WTC11 (cell line): ENCODE measurements at regions not wholly inside any gene's neighbourhood (a gene's known extent, or its start where the extent isn't known, plus 50 kb on each side); places are given as distances from the start of the nearest gene placed in this dataset.

ENCODE experiments used
- ATAC-seq: fragments of 200-7000 bp; cut with Tn5 transposase; 2 replicates; pipeline ENCODE4 v1.10.0; 2021; ENCODE audit warnings: mild to moderate bottlenecking, moderate library complexity
- CTCF ChIA-PET: fragments of 300-600 bp; sonication (Branson Sonifier 250); formaldehyde crosslinking; loops from one replicate; lab custom pipeline; 2021; ENCODE audit warnings: antibody characterized with exemption; lab: Charles Lee
- POLR2A ChIA-PET: fragments of 350-600 bp; sonication (Branson Sonifier 250); formaldehyde crosslinking; loops from one replicate; lab custom pipeline; 2021; ENCODE audit warnings: antibody characterized with exemption; lab: Charles Lee
- DNase-seq: peaks from one replicate; pipeline ENCODE4 v3.0.0; 2021; ENCODE audit warnings: low spot score
- H3K27ac Mint-ChIP-seq: 2 replicates; pipeline ENCODE4 v1.8.0; 2021; ENCODE audit warnings: mixed read lengths
- H3K27me3 Mint-ChIP-seq: 2 replicates; pipeline ENCODE4 v1.8.0; 2021; ENCODE audit warnings: low read depth, mild to moderate bottlenecking, moderate library complexity, mixed read lengths
- H3K36me3 Mint-ChIP-seq: 2 replicates; pipeline ENCODE4 v1.8.0; 2021; ENCODE audit warnings: mixed read lengths
- H3K4me1 Mint-ChIP-seq: 2 replicates; pipeline ENCODE4 v1.8.0; 2022; ENCODE audit warnings: mixed read lengths
- H3K4me3 Mint-ChIP-seq: 2 replicates; pipeline ENCODE4 v1.8.0; 2021; ENCODE audit warnings: mild to moderate bottlenecking, moderate library complexity, mixed read lengths
- H3K9me3 Mint-ChIP-seq: 2 replicates; pipeline ENCODE4 v1.8.0; 2021; ENCODE audit warnings: mixed read lengths
- HMGA2 ChIP-seq: fragments of 250-450 bp; sonication (Bioruptor Pico); IDR thresholded peaks from 2 replicates; pipeline ENCODE4 v1.4.0; 2021; ENCODE audit warnings: mild to moderate bottlenecking, moderate library complexity
- NFE2L1 ChIP-seq: sonication (generic); formaldehyde crosslinking; IDR thresholded peaks from 2 replicates; pipeline ENCODE4 v1.8.1; 2023; ENCODE audit warnings: missing genetic modification reagents
- NR2C2 ChIP-seq: sonication (generic); formaldehyde crosslinking; IDR thresholded peaks from 2 replicates; pipeline ENCODE4 v1.8.0; 2022; ENCODE audit warnings: mild to moderate bottlenecking, missing genetic modification reagents
- RELA ChIP-seq: sonication (generic); formaldehyde crosslinking; IDR thresholded peaks from 2 replicates; pipeline ENCODE4 v1.8.1; 2022; ENCODE audit warnings: missing genetic modification reagents, mild to moderate bottlenecking, borderline replicate concordance
- TEAD1 ChIP-seq: sonication (generic); formaldehyde crosslinking; IDR thresholded peaks from 2 replicates; pipeline ENCODE4 v1.8.0; 2022; ENCODE audit warnings: mild to moderate bottlenecking, missing genetic modification reagents
- TP53 ChIP-seq: sonication (generic); formaldehyde crosslinking; IDR thresholded peaks from 2 replicates; pipeline ENCODE4 v1.8.1; 2023; ENCODE audit warnings: mild to moderate bottlenecking, missing genetic modification reagents
- ZNF138 ChIP-seq: sonication (generic); formaldehyde crosslinking; conservative IDR thresholded peaks from 2 replicates; pipeline ENCODE4 v1.8.1; 2022; ENCODE audit warnings: mild to moderate bottlenecking, moderate library complexity, missing genetic modification reagents
- TF ChIP-seq, protein P1 (sequence below): fragments of 250-450 bp; sonication (Bioruptor Pico); IDR thresholded peaks from 2 replicates; pipeline ENCODE4 v1.8.0; 2021; ENCODE audit warnings: mild to moderate bottlenecking
- TF ChIP-seq, protein P2 (sequence below): fragments of 250-450 bp; sonication (Bioruptor Pico); IDR thresholded peaks from 2 replicates; pipeline ENCODE4 v2.1.2; 2022; ENCODE audit warnings: mild to moderate bottlenecking, moderate library complexity
- TF ChIP-seq, protein P3 (sequence below): fragments of 250-450 bp; sonication (Bioruptor Pico); IDR thresholded peaks from 2 replicates; pipeline ENCODE4 v1.9.0; 2021; ENCODE audit warnings: mild to moderate bottlenecking, borderline replicate concordance
- TF ChIP-seq, protein P4 (sequence below): fragments of 250-450 bp; sonication (Bioruptor Pico); IDR thresholded peaks from 2 replicates; pipeline ENCODE4 v1.9.0; 2021; ENCODE audit warnings: mild to moderate bottlenecking
- TF ChIP-seq, protein P5 (sequence below): sonication (generic); formaldehyde crosslinking; IDR thresholded peaks from 2 replicates; pipeline ENCODE4 v1.8.0; 2023; ENCODE audit warnings: missing genetic modification reagents, mild to moderate bottlenecking, borderline replicate concordance
- TF ChIP-seq, protein P6 (sequence below): sonication (generic); formaldehyde crosslinking; IDR thresholded peaks from 2 replicates; pipeline ENCODE4 v1.8.1; 2023; ENCODE audit warnings: mild to moderate bottlenecking, missing genetic modification reagents, moderate library complexity
- TF ChIP-seq, protein P7 (sequence below): sonication (generic); formaldehyde crosslinking; IDR thresholded peaks from 2 replicates; pipeline ENCODE4 v1.8.0; 2022; ENCODE audit warnings: mild to moderate bottlenecking, missing genetic modification reagents

DNA sequence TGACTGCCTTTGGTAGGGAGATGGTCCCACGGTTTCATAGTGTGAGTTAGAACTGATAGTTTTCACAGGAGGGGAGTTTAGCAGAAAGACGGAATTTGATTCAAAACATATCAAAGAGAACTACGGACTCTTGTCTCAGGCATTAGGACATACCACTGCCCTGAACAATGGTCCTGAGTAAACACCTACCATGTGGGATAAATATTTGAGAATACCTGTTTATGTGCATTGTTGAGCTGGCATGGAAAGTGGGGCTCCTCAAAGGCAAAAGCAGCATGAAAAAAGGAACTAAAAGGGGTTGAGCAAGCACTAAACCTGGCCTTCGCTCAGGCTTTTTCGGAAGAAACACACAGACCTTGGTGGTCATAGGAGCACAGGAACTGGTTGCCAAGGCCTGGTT lies 144.4 kb downstream of the ZNF621 start:
- 0 out of 2 replicates have a peak, but pooled peaks cover 2% of the 10 kb centered on the region for H3K4me1 Mint-ChIP-seq
- no peak overlapping the region for H3K4me3 Mint-ChIP-seq
- POLR2A ChIA-PET, result no interaction called here
- no peak for DNase-seq
- CTCF ChIA-PET, result no interaction called here
- H3K9me3 Mint-ChIP-seq, result peaks cover 12% of the 10 kb centered on the region
- no peak overlapping the region for H3K27ac Mint-ChIP-seq
- no peaks in the 10 kb centered on the region; the same call in 1 of the 2 replicates for H3K27me3 Mint-ChIP-seq
- no peak for TF ChIP-seq HMGA2 (CRISPR knock-in tag)
- TF ChIP-seq, protein P1, sequence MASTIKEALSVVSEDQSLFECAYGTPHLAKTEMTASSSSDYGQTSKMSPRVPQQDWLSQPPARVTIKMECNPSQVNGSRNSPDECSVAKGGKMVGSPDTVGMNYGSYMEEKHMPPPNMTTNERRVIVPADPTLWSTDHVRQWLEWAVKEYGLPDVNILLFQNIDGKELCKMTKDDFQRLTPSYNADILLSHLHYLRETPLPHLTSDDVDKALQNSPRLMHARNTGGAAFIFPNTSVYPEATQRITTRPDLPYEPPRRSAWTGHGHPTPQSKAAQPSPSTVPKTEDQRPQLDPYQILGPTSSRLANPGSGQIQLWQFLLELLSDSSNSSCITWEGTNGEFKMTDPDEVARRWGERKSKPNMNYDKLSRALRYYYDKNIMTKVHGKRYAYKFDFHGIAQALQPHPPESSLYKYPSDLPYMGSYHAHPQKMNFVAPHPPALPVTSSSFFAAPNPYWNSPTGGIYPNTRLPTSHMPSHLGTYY (CRISPR knock-in tag), result no peak
- no peak for TF ChIP-seq TP53 (CRISPR knock-in tag)
- TF ChIP-seq NFE2L1, result no peak
- TF ChIP-seq, all 79 proteins: peak for 0
- no peak for ATAC-seq
- no peaks in the 10 kb centered on the region for H3K36me3 Mint-ChIP-seq

DNA sequence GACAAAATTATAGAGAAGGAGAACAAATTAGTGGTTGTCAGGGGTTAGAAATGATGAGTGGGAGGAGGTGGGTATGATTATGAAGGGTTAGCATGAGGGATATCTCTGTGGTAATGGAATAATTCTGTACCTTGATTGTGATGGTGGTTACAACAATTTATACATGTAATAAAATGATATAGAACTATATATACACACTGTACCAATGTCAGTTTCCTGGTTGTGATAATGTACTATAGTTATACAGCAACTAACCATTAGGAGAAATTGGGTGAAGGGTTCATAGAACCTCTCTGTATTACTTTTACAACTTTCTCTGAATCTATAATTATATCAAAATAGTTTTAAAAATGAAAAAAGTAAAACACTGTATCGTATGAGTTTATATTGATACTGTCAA lies 148.1 kb downstream of the ZNF621 start:
- no peak overlapping the region for H3K27ac Mint-ChIP-seq
- H3K4me3 Mint-ChIP-seq, result no peak overlapping the region
- ATAC-seq, result no peak
- peaks cover 9% of the 10 kb centered on the region for H3K4me1 Mint-ChIP-seq
- no peaks in the 10 kb centered on the region for H3K36me3 Mint-ChIP-seq
- POLR2A ChIA-PET, result no interaction called here
- CTCF ChIA-PET, result no interaction called here
- peaks cover 20% of the 10 kb centered on the region for H3K9me3 Mint-ChIP-seq
- no peaks in the 10 kb centered on the region for H3K27me3 Mint-ChIP-seq
- TF ChIP-seq NR2C2 (no peak), ZNF138 (CRISPR knock-in tag) (no peak), TEAD1 (CRISPR knock-in tag) (no peak), RELA (no peak)
- TF ChIP-seq, protein P1 (CRISPR knock-in tag), result no peak
- TF ChIP-seq, protein P2, sequence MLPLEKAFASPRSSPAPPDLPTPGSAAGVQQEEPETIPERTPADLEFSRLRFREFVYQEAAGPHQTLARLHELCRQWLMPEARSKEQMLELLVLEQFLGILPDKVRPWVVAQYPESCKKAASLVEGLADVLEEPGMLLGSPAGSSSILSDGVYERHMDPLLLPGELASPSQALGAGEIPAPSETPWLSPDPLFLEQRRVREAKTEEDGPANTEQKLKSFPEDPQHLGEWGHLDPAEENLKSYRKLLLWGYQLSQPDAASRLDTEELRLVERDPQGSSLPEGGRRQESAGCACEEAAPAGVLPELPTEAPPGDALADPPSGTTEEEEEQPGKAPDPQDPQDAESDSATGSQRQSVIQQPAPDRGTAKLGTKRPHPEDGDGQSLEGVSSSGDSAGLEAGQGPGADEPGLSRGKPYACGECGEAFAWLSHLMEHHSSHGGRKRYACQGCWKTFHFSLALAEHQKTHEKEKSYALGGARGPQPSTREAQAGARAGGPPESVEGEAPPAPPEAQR (CRISPR knock-in tag), result no peak
- TF ChIP-seq, protein P3, sequence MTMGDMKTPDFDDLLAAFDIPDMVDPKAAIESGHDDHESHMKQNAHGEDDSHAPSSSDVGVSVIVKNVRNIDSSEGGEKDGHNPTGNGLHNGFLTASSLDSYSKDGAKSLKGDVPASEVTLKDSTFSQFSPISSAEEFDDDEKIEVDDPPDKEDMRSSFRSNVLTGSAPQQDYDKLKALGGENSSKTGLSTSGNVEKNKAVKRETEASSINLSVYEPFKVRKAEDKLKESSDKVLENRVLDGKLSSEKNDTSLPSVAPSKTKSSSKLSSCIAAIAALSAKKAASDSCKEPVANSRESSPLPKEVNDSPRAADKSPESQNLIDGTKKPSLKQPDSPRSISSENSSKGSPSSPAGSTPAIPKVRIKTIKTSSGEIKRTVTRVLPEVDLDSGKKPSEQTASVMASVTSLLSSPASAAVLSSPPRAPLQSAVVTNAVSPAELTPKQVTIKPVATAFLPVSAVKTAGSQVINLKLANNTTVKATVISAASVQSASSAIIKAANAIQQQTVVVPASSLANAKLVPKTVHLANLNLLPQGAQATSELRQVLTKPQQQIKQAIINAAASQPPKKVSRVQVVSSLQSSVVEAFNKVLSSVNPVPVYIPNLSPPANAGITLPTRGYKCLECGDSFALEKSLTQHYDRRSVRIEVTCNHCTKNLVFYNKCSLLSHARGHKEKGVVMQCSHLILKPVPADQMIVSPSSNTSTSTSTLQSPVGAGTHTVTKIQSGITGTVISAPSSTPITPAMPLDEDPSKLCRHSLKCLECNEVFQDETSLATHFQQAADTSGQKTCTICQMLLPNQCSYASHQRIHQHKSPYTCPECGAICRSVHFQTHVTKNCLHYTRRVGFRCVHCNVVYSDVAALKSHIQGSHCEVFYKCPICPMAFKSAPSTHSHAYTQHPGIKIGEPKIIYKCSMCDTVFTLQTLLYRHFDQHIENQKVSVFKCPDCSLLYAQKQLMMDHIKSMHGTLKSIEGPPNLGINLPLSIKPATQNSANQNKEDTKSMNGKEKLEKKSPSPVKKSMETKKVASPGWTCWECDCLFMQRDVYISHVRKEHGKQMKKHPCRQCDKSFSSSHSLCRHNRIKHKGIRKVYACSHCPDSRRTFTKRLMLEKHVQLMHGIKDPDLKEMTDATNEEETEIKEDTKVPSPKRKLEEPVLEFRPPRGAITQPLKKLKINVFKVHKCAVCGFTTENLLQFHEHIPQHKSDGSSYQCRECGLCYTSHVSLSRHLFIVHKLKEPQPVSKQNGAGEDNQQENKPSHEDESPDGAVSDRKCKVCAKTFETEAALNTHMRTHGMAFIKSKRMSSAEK (CRISPR knock-in tag), result no peak
- TF ChIP-seq, protein P4, sequence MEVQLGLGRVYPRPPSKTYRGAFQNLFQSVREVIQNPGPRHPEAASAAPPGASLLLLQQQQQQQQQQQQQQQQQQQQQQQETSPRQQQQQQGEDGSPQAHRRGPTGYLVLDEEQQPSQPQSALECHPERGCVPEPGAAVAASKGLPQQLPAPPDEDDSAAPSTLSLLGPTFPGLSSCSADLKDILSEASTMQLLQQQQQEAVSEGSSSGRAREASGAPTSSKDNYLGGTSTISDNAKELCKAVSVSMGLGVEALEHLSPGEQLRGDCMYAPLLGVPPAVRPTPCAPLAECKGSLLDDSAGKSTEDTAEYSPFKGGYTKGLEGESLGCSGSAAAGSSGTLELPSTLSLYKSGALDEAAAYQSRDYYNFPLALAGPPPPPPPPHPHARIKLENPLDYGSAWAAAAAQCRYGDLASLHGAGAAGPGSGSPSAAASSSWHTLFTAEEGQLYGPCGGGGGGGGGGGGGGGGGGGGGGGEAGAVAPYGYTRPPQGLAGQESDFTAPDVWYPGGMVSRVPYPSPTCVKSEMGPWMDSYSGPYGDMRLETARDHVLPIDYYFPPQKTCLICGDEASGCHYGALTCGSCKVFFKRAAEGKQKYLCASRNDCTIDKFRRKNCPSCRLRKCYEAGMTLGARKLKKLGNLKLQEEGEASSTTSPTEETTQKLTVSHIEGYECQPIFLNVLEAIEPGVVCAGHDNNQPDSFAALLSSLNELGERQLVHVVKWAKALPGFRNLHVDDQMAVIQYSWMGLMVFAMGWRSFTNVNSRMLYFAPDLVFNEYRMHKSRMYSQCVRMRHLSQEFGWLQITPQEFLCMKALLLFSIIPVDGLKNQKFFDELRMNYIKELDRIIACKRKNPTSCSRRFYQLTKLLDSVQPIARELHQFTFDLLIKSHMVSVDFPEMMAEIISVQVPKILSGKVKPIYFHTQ (CRISPR knock-in tag), result no peak
- TF ChIP-seq, protein P5, sequence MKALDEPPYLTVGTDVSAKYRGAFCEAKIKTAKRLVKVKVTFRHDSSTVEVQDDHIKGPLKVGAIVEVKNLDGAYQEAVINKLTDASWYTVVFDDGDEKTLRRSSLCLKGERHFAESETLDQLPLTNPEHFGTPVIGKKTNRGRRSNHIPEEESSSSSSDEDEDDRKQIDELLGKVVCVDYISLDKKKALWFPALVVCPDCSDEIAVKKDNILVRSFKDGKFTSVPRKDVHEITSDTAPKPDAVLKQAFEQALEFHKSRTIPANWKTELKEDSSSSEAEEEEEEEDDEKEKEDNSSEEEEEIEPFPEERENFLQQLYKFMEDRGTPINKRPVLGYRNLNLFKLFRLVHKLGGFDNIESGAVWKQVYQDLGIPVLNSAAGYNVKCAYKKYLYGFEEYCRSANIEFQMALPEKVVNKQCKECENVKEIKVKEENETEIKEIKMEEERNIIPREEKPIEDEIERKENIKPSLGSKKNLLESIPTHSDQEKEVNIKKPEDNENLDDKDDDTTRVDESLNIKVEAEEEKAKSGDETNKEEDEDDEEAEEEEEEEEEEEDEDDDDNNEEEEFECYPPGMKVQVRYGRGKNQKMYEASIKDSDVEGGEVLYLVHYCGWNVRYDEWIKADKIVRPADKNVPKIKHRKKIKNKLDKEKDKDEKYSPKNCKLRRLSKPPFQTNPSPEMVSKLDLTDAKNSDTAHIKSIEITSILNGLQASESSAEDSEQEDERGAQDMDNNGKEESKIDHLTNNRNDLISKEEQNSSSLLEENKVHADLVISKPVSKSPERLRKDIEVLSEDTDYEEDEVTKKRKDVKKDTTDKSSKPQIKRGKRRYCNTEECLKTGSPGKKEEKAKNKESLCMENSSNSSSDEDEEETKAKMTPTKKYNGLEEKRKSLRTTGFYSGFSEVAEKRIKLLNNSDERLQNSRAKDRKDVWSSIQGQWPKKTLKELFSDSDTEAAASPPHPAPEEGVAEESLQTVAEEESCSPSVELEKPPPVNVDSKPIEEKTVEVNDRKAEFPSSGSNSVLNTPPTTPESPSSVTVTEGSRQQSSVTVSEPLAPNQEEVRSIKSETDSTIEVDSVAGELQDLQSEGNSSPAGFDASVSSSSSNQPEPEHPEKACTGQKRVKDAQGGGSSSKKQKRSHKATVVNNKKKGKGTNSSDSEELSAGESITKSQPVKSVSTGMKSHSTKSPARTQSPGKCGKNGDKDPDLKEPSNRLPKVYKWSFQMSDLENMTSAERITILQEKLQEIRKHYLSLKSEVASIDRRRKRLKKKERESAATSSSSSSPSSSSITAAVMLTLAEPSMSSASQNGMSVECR (CRISPR knock-in tag), result no peak
- TF ChIP-seq, protein P6, sequence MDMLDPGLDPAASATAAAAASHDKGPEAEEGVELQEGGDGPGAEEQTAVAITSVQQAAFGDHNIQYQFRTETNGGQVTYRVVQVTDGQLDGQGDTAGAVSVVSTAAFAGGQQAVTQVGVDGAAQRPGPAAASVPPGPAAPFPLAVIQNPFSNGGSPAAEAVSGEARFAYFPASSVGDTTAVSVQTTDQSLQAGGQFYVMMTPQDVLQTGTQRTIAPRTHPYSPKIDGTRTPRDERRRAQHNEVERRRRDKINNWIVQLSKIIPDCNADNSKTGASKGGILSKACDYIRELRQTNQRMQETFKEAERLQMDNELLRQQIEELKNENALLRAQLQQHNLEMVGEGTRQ (CRISPR knock-in tag), result no peak
- TF ChIP-seq, protein P7, sequence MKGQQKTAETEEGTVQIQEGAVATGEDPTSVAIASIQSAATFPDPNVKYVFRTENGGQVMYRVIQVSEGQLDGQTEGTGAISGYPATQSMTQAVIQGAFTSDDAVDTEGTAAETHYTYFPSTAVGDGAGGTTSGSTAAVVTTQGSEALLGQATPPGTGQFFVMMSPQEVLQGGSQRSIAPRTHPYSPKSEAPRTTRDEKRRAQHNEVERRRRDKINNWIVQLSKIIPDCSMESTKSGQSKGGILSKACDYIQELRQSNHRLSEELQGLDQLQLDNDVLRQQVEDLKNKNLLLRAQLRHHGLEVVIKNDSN (CRISPR knock-in tag), result no peak
- DNase-seq, result no peak
